ENCODE measurements at regions not wholly inside any gene's neighbourhood (a gene's known extent, or its start where the extent isn't known, plus 50 kb on each side); places are given as distances from the start of the nearest gene placed in this dataset.
"Not testable (repeated sequence)": the region's sequence is repeated elsewhere in the genome, so short reads cannot be mapped to it uniquely, and the experiment has no call there.

DNA sequence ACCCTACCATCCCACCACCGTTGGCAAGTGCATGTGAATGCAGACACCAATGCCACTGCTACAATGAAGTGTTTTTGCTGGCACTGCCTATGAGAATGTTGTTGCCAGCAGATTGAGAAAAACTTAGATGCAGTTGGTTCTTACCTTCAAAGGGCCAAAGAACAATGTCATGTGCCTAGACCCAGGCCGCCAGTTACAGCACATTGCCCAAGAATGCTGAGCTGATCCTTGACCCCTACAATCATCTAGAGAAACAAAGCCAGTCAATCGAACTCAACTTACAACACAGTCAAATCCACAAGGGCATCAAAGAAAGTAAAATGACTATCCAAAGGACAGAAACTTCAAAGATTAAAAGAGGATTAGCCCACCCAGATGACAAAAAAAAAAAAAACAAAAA, 102.4 kb upstream of the SPIN4 start:
- no peak for DNase-seq (ENCODE audit: insufficient read length)
- TF ChIP-seq POLR2A (IDR thresholded peaks at IDR 0.05; ENCODE audit: low read depth, low read length) = no peak
- TF ChIP-seq POLR2AphosphoS5 (IDR thresholded peaks at IDR 0.05; ENCODE audit: low read depth, low read length) = no peak
- TF ChIP-seq TAF1 (IDR thresholded peaks at IDR 0.05; ENCODE audit: borderline replicate concordance, low read depth, low read length) = no peak
- no peak for FAIRE-seq

DNA sequence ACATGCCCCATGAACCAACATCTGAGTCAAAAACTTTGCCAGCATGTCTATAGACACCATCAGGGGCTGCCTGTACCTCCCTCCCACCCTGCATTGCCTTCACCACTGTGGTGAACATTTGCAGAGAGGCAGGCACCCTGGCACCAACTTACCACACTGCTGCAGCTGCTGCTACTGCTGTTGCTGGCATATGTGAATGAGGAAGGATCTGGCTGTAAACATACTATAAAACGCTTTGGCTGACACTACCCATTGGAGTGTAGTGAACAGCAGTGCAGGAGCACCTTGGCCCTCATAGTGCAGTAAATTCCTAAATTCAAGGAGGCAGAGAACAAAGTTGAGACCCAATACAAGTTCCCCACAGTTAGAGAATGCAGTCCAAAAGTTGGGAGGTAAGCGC, 90.6 kb upstream of the SPIN4 start:
- peak; percentile 36 for FAIRE-seq

DNA sequence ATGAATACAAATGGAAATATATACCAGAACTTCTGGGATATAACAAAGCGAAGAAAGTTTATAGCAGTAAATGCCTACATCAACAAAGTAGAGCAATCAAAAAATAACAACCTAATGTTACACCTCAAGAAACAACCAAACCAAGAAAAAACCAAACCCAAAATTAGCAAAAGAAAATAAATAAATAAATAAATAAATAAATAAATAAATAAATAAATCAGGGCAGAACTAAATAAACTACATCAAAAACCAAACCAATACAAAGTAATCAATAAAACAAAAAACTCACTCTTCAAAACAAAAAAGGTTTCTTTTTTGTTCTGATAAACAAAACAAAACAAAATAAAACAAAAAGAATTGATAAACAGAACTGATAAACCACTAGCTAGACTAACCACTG, 88.4 kb upstream of the SPIN4 start:
- DNase-seq (ENCODE audit: insufficient read length) (no peak), FAIRE-seq (no peak)
- no peak for TF ChIP-seq POLR2AphosphoS5 (IDR thresholded peaks at IDR 0.05; ENCODE audit: low read depth, low read length)
- no peak for TF ChIP-seq TAF1 (IDR thresholded peaks at IDR 0.05; ENCODE audit: borderline replicate concordance, low read depth, low read length)
- no peak for TF ChIP-seq POLR2A (IDR thresholded peaks at IDR 0.05; ENCODE audit: low read depth, low read length)

More for the DNA sequence above, 90.6 kb upstream of the SPIN4 start:
- no peak for DNase-seq (ENCODE audit: insufficient read length)
- no peak for TF ChIP-seq POLR2AphosphoS5 (IDR thresholded peaks at IDR 0.05; ENCODE audit: low read depth, low read length)
- TF ChIP-seq TAF1 (IDR thresholded peaks at IDR 0.05; ENCODE audit: borderline replicate concordance, low read depth, low read length) = no peak
- no peak for TF ChIP-seq POLR2A (IDR thresholded peaks at IDR 0.05; ENCODE audit: low read depth, low read length)

DNA sequence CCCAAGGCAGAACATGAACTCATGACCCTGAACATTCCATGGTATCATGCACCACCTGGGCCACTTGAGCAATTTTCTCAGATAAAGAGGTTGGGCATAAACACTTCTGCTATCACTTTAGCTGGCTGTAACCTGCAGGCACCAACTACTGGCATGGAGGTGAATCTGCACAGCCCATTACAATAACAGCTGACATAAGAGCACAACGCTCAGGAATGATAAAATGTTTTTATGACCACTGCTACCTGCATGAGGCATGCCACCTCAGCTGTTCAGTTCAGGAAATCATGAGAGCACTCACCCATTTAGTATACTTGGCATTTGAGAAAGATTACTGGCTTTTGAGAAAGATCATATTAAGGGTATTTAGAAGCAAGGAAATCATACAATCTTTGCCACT, 85.7 kb upstream of the SPIN4 start:
- TF ChIP-seq POLR2AphosphoS5 (IDR thresholded peaks at IDR 0.05; ENCODE audit: low read depth, low read length) = no peak
- TF ChIP-seq POLR2A (IDR thresholded peaks at IDR 0.05; ENCODE audit: low read depth, low read length) = no peak
- no peak for TF ChIP-seq TAF1 (IDR thresholded peaks at IDR 0.05; ENCODE audit: borderline replicate concordance, low read depth, low read length)
- FAIRE-seq (no peak), DNase-seq (ENCODE audit: insufficient read length) (no peak)

DNA sequence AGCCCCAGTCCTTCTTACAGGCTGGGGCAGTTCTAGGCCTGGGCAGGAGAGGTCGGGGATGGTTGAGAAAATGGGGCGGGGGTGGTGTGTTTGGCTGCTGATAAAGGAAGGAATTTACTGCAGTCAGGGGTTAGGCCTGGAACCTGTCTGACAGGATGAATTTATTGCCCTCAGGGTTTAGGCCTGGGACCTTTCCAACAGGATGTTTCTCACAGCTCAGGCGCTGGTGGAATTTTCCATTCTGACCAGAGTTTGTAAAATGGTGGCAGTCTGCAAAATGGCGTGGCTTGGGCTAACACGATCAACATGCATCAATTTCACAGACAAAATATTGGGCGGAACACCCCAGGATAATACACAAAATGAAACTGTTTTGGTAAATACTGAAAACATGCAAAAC, 83.5 kb upstream of the SPIN4 start:
- no peak for TF ChIP-seq POLR2AphosphoS5 (IDR thresholded peaks at IDR 0.05; ENCODE audit: low read depth, low read length)
- no peak for TF ChIP-seq POLR2A (IDR thresholded peaks at IDR 0.05; ENCODE audit: low read depth, low read length)
- TF ChIP-seq TAF1 (IDR thresholded peaks at IDR 0.05; ENCODE audit: borderline replicate concordance, low read depth, low read length) = no peak
- FAIRE-seq (no peak), DNase-seq (ENCODE audit: insufficient read length) (no peak)

DNA sequence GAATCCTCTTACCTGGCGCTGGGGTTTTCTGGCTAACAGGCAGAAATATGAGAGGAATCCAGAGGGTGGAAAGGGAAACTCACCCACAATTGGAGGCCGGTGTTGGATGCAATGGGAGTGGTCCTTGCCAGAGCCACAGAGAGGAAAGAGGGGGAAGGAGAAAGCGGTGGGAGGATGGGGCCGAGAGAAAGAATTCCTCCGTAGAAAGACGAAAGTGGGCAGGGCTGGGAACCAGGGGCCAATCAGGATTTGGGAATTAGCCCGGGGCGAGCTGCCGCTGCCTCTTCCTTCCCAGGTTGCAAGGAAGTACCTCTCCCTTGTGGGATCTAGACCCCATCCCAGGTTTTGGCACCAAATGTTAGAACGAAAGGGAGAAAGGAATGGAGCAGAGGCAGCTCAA, 83.1 kb upstream of the SPIN4 start:
- FAIRE-seq (no peak), DNase-seq (ENCODE audit: insufficient read length) (no peak)
- TF ChIP-seq POLR2A (IDR thresholded peaks at IDR 0.05; ENCODE audit: low read depth, low read length) (no peak), TAF1 (IDR thresholded peaks at IDR 0.05; ENCODE audit: borderline replicate concordance, low read depth, low read length) (no peak), POLR2AphosphoS5 (IDR thresholded peaks at IDR 0.05; ENCODE audit: low read depth, low read length) (no peak)

DNA sequence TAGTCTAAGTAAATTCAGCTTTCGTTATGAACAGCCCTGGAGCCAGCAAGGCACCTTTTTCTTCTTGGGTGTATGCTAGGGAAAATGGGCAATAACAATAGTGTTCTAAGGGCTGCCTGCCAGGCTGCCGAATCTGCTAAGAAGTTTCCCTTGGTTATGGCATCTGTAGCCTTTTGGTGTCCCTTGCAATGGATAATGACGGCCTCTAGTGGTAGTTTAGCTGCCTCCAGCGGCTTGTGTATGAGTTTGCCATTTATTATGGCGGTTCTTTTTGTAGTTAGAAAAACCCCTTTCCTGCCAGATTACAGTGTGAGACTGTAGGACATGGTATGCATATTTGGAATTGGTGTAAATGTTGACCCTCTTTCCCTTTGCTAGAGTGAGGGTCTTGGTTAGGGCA, 78.9 kb upstream of the SPIN4 start:
- no peak for FAIRE-seq
- no peak for TF ChIP-seq POLR2A (IDR thresholded peaks at IDR 0.05; ENCODE audit: low read depth, low read length)
- TF ChIP-seq POLR2AphosphoS5 (IDR thresholded peaks at IDR 0.05; ENCODE audit: low read depth, low read length) = no peak
- no peak for TF ChIP-seq TAF1 (IDR thresholded peaks at IDR 0.05; ENCODE audit: borderline replicate concordance, low read depth, low read length)
- no peak for DNase-seq (ENCODE audit: insufficient read length)

DNA sequence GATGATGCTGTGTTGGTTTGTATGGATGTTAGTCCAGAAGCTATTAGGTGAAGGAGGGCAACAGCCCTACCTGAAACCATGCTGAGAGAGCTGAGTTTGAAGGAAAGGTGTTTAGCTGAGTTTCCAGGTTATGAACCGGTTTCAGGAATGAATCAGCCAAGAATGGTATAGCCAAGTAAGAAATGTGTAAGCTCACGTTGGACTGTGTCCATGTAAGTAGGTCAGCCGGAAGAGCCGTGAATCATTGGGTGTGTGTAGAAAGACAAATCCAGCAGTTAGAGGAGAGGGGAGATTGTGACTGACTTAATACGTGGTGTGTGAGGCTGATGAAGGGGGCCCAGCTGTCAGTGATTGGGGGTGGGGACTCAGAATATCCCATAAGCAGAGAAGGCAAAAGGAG, 77.2 kb upstream of the SPIN4 start:
- no peak for FAIRE-seq
- TF ChIP-seq POLR2A (IDR thresholded peaks at IDR 0.05; ENCODE audit: low read depth, low read length) = no peak
- TF ChIP-seq POLR2AphosphoS5 (IDR thresholded peaks at IDR 0.05; ENCODE audit: low read depth, low read length) = no peak
- no peak for TF ChIP-seq TAF1 (IDR thresholded peaks at IDR 0.05; ENCODE audit: borderline replicate concordance, low read depth, low read length)
- DNase-seq (ENCODE audit: insufficient read length) = no peak

DNA sequence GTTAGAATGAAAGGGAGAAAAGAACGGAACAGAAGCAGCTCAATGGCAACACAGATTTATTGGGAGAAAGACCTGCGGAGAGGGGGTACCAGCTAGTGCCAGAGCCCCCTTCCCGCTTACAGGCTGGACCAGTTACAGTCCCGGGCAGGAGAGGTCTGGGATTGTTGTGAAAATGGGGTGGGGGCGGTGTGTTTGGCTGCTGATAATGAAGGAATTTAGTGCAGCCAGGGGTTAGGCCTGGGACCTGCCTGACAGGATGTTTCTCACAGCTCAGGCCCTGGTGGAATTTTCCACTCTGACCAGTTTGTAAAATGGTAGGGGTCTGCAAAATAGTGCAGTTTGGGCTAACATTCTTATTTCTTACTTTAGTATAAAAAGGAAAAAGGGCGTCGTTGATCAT, 75.4 kb upstream of the SPIN4 start:
- TF ChIP-seq POLR2AphosphoS5 (IDR thresholded peaks at IDR 0.05; ENCODE audit: low read depth, low read length) (no peak), TAF1 (IDR thresholded peaks at IDR 0.05; ENCODE audit: borderline replicate concordance, low read depth, low read length) (no peak), POLR2A (IDR thresholded peaks at IDR 0.05; ENCODE audit: low read depth, low read length) (no peak)
- DNase-seq (ENCODE audit: insufficient read length) (no peak), FAIRE-seq (no peak)

DNA sequence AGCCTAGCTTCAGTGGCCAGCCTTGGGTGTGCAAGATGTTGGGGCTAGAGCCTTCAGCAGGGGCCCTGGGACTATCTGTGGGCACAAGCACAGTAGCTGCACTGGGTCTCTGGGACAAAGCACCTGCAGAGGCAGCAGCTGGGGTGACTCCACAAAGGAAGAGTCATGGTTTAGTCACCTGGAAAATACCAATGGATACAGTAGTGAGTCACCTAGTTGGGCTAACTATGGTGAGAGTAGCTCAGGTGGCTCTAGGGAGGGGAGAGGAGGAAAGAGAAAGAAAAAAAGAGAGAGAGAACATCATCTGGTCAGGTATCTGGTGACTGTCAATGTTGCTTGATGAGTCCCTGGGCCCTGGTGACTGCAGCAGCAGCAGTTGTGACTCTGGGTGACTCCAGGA, 72.9 kb upstream of the SPIN4 start:
- TF ChIP-seq TAF1 (IDR thresholded peaks at IDR 0.05; ENCODE audit: borderline replicate concordance, low read depth, low read length) (no peak), POLR2A (IDR thresholded peaks at IDR 0.05; ENCODE audit: low read depth, low read length) (no peak), POLR2AphosphoS5 (IDR thresholded peaks at IDR 0.05; ENCODE audit: low read depth, low read length) (no peak)
- no peak for FAIRE-seq

DNA sequence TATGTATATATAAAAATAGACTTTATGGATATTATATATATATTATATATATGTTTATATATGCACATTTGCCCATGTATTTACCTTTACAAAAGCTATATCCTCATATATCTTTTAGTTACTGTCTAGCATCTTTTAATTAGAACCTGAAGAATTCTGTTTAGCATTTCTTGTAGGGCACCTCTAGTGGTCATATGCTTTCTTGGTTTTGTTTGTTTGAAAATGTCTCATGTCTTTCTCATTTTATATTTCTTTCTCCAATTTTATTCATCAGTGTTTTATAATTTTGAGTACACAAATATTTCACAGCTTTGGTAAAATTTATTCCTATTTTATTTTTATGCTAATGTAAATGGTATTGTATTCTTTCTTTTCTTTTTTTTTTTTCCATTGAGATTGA, 70.3 kb upstream of the SPIN4 start:
- no peak for FAIRE-seq
- no peak for TF ChIP-seq POLR2A (IDR thresholded peaks at IDR 0.05; ENCODE audit: low read depth, low read length)
- no peak for TF ChIP-seq TAF1 (IDR thresholded peaks at IDR 0.05; ENCODE audit: borderline replicate concordance, low read depth, low read length)
- TF ChIP-seq POLR2AphosphoS5 (IDR thresholded peaks at IDR 0.05; ENCODE audit: low read depth, low read length) = no peak
- no peak for DNase-seq (ENCODE audit: insufficient read length)

More for the DNA sequence above, 72.9 kb upstream of the SPIN4 start:
- no peak for DNase-seq (ENCODE audit: insufficient read length)

DNA sequence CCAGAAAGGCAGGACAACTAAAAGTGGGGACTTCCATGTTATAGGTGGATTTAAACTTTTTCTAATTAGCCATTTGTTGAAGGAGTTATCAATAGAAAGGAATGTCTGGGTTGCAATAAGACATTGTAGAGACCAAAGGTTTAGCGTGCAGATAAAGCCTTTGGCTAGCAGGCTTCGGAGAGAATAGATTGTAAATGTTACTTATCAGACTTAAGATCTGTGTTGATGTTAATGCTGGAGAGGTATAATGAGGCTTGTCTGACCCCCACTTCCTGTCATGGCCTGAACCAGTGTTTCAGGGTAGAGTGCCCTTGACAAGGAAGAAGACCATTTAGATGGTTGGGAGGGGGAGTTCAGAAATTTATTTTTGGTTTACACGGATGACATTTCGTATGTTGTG, 67.1 kb upstream of the SPIN4 start:
- TF ChIP-seq TAF1 (IDR thresholded peaks at IDR 0.05; ENCODE audit: borderline replicate concordance, low read depth, low read length) (no peak), POLR2AphosphoS5 (IDR thresholded peaks at IDR 0.05; ENCODE audit: low read depth, low read length) (no peak), POLR2A (IDR thresholded peaks at IDR 0.05; ENCODE audit: low read depth, low read length) (no peak)
- FAIRE-seq (no peak), DNase-seq (ENCODE audit: insufficient read length) (no peak)

DNA sequence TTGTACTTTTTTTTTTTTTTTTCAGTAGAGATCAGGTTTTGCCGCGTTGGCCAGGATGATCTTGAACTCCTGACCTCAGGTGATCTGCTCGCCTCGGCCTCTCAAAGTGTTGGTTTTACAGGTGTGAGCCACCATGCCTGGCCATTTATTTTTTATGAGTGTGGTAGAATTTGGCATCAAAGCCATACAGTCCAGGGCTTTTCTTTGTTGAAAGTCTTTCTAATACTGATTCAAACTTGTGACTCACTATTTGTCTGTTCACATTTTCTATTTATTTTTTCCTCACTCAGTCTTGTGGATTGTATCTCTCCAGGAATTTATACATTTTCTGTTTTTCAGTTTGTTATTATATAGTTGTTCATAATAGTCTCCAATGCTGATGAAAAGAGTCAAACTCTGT, 66.5 kb upstream of the SPIN4 start:
- FAIRE-seq = no peak
- TF ChIP-seq POLR2A (IDR thresholded peaks at IDR 0.05; ENCODE audit: low read depth, low read length) (no peak), POLR2AphosphoS5 (IDR thresholded peaks at IDR 0.05; ENCODE audit: low read depth, low read length) (no peak), TAF1 (IDR thresholded peaks at IDR 0.05; ENCODE audit: borderline replicate concordance, low read depth, low read length) (no peak)
- no peak for DNase-seq (ENCODE audit: insufficient read length)

DNA sequence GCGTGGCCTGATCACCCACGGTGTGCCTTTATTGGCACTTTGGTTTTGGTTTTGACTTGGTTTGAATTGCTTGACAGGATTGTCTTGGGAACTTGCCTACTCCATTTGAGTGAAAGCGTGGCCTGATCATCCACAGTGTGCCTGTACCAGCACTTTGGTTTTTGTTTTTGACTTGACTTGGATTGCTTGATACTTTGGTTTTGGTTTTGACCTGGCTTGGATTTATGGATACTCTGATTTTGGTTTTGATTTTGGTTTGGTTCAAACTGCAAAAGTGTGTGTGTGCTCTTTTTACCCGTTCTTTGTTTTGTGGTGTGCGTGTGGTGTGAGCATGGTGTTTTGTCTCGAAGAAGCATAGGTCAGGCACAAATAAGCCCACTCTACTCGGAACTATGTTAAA, 58.8 kb upstream of the SPIN4 start:
- not testable (repeated sequence) for DNase-seq (ENCODE audit: insufficient read length); FAIRE-seq

Data from GM12892 (cell line).